GM21526 (cell line): ENCODE measurements at regions not wholly inside any gene's neighbourhood (a gene's known extent, or its start where the extent isn't known, plus 50 kb on each side); places are given as distances from the start of the nearest gene placed in this dataset.
"Not testable (repeated sequence)": the region's sequence is repeated elsewhere in the genome, so short reads cannot be mapped to it uniquely, and the experiment has no call there.

ENCODE experiments used
- ATAC-seq: cut with Tn5 transposase; IDR thresholded peaks from one replicate; pipeline ENCODE4 v1.9.1; 2021; ENCODE audit warnings: moderate library complexity; ENCODE audit not compliant: unreplicated experiment, low FRiP score

GRCh38 chr7:11988186-11988585 lies 156.2 kb upstream of the THSD7A start:
- ATAC-seq: no peak

GRCh38 chr7:12002428-12002827 lies 170.4 kb upstream of the THSD7A start:
- ATAC-seq: no peak

- ATAC-seq: no peak
Observed at GRCh38 chr7:12004581-12004980, 172.6 kb upstream of the THSD7A start.

GRCh38 chr7:12007576-12007975 lies 175.6 kb upstream of the THSD7A start:
- ATAC-seq: no peak

GRCh38 chr7:12013983-12014382 lies 182.0 kb upstream of the THSD7A start:
- ATAC-seq: no peak

DNA sequence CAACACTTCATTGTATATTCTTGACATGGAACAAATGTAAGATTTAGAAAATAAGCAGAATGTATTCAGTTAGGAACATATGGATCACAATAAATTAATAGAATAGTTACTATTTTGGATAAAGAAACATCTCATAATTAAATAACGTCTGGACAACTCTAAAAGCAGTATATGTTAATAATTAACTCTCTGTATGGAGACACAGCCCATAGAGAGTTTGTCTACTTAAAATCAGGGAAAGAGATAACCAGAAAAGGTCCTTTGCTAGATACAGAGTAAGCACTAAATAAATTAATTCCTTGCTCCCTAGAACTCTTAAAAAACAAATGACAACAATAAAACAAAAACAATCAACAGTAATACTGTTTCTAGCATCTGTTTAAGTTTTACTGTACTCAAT lies 184.4 kb upstream of the THSD7A start:
- no peak for ATAC-seq

GRCh38 chr7:12017046-12017445 lies 185.0 kb upstream of the THSD7A start:
- no peak for ATAC-seq

DNA sequence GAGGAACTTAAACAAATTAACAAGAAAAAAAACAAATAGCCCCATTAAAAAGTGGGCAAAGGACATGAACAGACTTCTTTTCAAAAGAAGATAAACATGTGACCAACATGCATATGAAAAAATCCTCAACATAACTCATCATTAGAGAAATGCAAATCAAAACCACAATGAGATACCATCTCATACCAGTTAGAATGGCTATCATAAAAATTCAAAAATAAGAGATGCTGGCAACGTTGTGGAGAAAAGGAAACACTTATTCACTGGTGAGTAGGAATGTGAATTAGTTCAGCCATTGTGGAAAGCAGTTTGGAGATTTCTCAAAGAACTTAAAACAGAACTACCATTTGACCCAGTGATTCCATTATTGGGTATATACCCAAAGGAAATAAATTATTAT lies 189.1 kb upstream of the TMEM106B start:
- ATAC-seq: not testable (repeated sequence)

- no peak for ATAC-seq
Observed at GRCh38 chr7:12025246-12025645, 185.8 kb upstream of the TMEM106B start.

DNA sequence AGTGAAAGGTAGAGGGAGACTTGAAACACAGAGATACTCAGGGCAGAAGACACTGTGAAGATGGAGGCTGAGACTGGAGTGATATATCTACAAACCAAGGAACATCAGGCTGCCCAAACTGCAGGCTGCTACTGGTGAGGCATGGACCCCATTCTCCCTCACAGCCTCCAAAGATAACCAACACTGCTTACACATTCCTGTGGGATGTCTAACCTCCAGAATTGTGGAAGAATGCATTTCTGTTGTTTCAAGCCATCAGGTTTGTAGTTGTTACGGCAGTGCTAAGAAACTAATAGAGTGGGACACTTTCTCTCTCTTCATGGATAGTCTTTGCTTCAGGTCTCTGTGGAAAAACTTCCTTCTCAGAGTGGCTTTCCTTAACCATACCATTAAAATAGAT lies 182.6 kb upstream of the TMEM106B start:
- no peak for ATAC-seq

- ATAC-seq: no peak
Observed at GRCh38 chr7:12030116-12030515, 181.0 kb upstream of the TMEM106B start.

DNA sequence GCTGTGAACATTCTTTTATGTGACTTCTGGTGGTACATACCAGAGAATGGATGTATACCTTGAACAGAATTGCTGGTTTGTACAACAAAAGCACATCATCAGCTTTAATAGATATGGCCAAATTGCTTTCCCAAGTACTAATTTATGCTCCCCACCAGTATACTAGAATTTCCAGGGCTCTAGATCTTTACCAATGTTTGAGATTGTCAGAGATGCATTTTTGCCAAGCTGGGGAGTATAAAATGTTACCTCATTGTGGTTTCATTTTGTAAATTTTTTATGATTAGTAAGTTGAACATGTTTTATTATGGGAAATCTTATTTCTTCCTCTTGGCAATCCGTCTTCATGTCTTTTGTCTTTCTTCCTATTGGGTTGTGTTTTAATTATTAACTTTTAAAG lies 179.9 kb upstream of the TMEM106B start:
- no peak for ATAC-seq

GRCh38 chr7:12031638-12032037 lies 179.5 kb upstream of the TMEM106B start:
- no peak for ATAC-seq

DNA sequence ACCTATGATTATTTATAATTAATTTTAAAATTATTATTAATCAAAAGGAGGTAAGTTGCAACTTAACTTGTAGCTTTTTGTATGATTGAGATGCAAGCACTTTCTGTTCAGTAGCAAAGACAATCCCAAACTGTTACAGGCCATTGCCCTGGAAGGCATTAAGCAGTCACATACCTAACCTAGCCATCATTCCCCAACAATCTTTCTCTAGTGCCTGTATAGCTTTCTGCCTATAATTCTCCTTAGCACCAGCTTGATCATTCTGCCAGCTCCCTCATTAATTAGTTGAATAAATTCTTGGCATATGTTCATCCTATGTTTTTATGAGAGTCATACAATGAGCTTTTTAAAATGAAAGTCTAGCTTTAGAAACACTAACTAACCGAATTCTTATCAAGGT lies 178.9 kb upstream of the TMEM106B start:
- ATAC-seq: no peak

DNA sequence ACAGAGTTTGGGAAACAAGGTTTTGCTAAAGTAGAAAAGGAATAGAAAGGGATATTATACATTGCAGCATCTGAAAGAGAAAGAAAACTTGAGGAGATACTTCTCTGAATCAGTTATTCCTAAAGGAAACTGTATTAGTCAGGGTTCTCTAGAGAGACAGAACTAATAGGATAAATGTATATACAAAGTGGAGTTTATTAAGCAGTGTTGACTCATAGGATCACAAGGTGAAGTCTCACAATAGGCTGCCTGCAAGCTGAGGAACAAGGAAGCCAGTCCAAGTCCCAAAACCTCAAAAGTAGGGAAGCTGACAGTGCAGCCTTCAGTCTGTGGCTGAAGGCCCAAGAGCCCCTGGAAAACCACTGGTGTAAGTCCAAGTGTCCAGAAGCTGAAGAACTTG lies 167.6 kb upstream of the TMEM106B start:
- not testable (repeated sequence) for ATAC-seq

DNA sequence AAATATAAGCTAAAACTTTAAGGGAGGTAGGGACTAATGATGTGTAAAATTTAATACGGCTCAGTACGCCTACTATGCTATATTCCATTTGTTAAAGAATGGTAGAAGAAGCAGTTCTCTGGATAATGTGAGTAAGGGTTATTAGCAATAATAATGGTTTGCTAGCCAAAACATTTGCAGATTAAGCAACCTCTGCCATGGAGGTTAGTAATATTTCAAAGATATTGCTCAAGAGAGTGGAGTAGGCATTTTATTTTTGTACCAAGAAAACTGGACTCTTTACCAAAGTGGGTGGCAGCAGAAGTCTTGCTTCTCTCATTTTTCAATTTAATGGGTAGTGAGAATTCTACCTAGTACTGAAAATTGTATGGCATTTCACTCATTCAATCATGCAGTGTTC lies 158.9 kb upstream of the TMEM106B start:
- ATAC-seq: no peak

- no peak for ATAC-seq
Observed at GRCh38 chr7:12053561-12053960, 157.5 kb upstream of the TMEM106B start.

- ATAC-seq: no peak
Observed at GRCh38 chr7:12054830-12055229, 156.3 kb upstream of the TMEM106B start.

DNA sequence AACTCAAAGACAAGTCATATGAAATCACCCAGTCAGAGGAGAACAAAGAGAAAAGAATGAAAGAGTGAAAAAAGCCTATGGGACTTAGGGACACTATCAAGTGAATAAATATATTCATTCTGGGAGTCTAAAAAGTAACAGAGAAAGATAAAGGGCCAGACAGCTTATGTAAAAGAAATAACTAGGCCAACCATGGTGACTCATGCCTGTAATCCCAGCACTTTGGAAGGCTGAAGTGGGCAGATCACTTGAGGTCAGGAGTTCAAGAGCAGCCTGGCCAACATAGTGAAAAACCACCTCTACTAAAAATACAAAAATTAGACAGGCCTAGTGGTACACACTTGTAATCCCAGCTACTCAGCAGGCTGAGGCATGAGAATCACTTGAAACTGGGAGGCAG lies 154.7 kb upstream of the TMEM106B start:
- ATAC-seq: no peak

GRCh38 chr7:12056977-12057376 lies 154.1 kb upstream of the TMEM106B start:
- ATAC-seq: no peak

DNA sequence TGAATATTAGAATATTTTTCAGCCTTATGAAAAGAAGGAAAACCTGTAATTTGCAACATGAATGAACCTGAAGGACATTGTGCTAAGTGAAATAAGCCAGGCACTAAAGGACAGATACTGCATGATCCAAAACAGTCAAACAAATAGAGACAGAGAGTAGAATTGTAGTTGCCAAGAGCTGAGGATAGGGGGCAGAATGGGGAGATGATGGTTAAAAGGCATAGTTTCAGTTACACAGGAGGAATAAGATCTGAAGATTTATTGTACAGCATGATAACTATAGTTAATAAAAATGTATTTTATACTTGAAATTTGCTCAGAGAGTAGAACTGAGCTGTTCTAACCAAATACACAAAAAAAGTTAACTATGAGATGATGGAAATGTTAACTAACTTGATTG lies 149.0 kb upstream of the TMEM106B start:
- no peak for ATAC-seq

DNA sequence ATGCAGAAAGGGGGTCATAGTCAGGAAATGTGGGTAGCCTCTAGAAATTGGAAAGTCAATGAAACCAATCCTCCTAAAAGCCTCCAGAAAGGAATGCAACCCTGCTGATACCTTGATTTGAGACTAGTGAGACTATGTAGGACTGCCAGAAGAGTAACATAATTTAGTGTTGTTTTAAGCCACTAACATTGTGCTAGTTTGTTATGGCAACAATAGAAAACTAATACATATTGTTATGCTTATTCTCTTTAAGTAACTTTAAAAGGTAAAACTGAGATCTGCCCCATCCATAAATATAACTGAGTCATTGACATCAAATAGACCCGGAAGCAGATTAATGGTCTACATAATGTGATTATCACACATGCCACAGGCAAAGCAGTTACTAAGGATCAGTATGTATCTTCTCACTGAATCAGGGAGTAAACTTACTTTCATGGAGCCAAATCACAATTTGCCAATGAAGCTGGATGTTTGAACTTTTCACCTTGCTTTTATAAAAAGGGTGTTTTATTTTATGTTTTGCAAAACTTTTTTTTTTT lies 146.4 kb upstream of the TMEM106B start:
- ATAC-seq: no peak

DNA sequence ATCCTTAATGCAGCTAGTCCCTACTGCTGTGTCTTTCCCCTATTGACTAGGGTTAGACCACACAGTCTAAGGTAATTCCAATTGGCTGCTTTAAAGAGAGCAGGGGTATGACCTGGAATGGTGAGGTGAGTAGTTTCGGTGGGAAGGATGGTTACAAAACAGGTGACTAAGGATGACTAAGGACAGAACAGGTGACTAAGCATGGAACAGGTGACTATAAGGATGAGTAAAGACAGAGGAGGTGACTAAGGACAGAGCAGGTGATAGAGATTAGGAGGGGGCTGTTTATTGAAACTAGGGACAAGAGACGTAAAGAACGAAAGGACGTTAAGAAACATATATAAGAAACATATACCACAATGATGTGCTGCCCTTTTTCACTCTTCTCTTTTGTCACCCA lies 145.1 kb upstream of the TMEM106B start:
- ATAC-seq: no peak
